Glutamatergic neuron (in vitro differentiated cells): ENCODE measurements at regions not wholly inside any gene's neighbourhood (a gene's known extent, or its start where the extent isn't known, plus 50 kb on each side); places are given as distances from the start of the nearest gene placed in this dataset.
"Not testable (repeated sequence)": the region's sequence is repeated elsewhere in the genome, so short reads cannot be mapped to it uniquely, and the experiment has no call there.

Source experiments
- DNase-seq: peaks from one replicate; pipeline ENCODE4 v3.0.0; 2022
- H3K27ac Mint-ChIP-seq: one replicate; pipeline ENCODE4 v1.8.0; 2020; ENCODE audit warnings: mild to moderate bottlenecking, mixed read lengths, inconsistent platforms; ENCODE audit not compliant: unreplicated experiment
- H3K27me3 Mint-ChIP-seq: one replicate; pipeline ENCODE4 v1.8.0; 2020; ENCODE audit warnings: mild to moderate bottlenecking, moderate library complexity, mixed read lengths, inconsistent platforms; ENCODE audit not compliant: unreplicated experiment
- H3K36me3 Mint-ChIP-seq: one replicate; pipeline ENCODE4 v1.8.0; 2020; ENCODE audit warnings: mild to moderate bottlenecking, mixed read lengths, inconsistent platforms; ENCODE audit not compliant: unreplicated experiment
- H3K4me1 Mint-ChIP-seq: one replicate; pipeline ENCODE4 v1.8.0; 2020; ENCODE audit warnings: mild to moderate bottlenecking, low read depth, mixed read lengths, inconsistent platforms; ENCODE audit not compliant: unreplicated experiment
- H3K4me3 Mint-ChIP-seq: one replicate; pipeline ENCODE4 v1.8.0; 2020; ENCODE audit warnings: mild to moderate bottlenecking, mixed read lengths, inconsistent platforms; ENCODE audit not compliant: unreplicated experiment
- H3K9me3 Mint-ChIP-seq: one replicate; pipeline ENCODE4 v1.8.0; 2020; ENCODE audit warnings: mild to moderate bottlenecking, moderate library complexity, mixed read lengths, inconsistent platforms; ENCODE audit not compliant: unreplicated experiment
- TF ChIP-seq, protein P1 (sequence below): fragments of 200-600 bp; sonication (generic); IDR thresholded peaks from one replicate; pipeline ENCODE4 v1.5.0; 2021; ENCODE audit not compliant: partially characterized antibody, unreplicated experiment

DNA sequence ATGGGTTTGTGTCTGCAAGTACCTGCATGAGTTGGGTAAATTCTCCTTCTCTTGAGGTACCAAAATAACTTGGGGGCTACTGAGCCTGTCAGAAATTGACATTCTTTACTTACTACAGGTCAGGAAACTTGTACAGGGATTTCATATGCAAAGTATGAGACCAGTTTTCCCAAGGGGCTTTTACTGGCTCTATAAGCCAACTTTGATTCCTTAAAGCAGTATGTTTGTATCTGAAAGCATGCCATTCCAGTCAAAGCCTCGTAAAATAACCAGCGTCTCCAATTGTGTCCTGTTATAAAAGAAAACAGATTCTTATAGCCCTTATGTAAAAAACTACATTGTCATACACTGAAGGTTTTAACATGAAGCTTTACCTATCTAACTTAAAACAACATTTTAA, 90.2 kb downstream of the ZNF467 start:
- TF ChIP-seq, protein P1, sequence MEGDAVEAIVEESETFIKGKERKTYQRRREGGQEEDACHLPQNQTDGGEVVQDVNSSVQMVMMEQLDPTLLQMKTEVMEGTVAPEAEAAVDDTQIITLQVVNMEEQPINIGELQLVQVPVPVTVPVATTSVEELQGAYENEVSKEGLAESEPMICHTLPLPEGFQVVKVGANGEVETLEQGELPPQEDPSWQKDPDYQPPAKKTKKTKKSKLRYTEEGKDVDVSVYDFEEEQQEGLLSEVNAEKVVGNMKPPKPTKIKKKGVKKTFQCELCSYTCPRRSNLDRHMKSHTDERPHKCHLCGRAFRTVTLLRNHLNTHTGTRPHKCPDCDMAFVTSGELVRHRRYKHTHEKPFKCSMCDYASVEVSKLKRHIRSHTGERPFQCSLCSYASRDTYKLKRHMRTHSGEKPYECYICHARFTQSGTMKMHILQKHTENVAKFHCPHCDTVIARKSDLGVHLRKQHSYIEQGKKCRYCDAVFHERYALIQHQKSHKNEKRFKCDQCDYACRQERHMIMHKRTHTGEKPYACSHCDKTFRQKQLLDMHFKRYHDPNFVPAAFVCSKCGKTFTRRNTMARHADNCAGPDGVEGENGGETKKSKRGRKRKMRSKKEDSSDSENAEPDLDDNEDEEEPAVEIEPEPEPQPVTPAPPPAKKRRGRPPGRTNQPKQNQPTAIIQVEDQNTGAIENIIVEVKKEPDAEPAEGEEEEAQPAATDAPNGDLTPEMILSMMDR = no peak
- Mint-ChIP-seq H3K9me3 (no peaks in the 10 kb centered on the region), H3K4me3 (no peak overlapping the region), H3K27me3 (no peaks in the 10 kb centered on the region), H3K4me1 (peaks cover 2% of the 10 kb centered on the region), H3K27ac (no peak overlapping the region), H3K36me3 (no peaks in the 10 kb centered on the region)
- DNase-seq = no peak

- Mint-ChIP-seq H3K4me3 (no peak overlapping the region), H3K27ac (no peak overlapping the region), H3K9me3 (no peaks in the 10 kb centered on the region), H3K27me3 (no peaks in the 10 kb centered on the region), H3K4me1 (peaks cover 2% of the 10 kb centered on the region), H3K36me3 (no peaks in the 10 kb centered on the region)
- DNase-seq = no peak
- TF ChIP-seq, protein P1 = no peak
Observed at GRCh38 chr7:149682038-149682437, 91.3 kb downstream of the ZNF467 start.

- no peak for DNase-seq
- H3K27ac Mint-ChIP-seq = no peak overlapping the region
- TF ChIP-seq, protein P1 = no peak
- H3K4me3 Mint-ChIP-seq = no peak overlapping the region
- H3K36me3 Mint-ChIP-seq = no peaks in the 10 kb centered on the region
- peaks cover 2% of the 10 kb centered on the region for H3K9me3 Mint-ChIP-seq
- H3K27me3 Mint-ChIP-seq = peaks cover 1% of the 10 kb centered on the region
- H3K4me1 Mint-ChIP-seq = peaks cover 2% of the 10 kb centered on the region
Observed at GRCh38 chr7:149681274-149681673, 92.1 kb downstream of the ZNF467 start.

GRCh38 chr7:149680331-149681025, 92.9 kb downstream of the ZNF467 start:
- peaks cover 2% of the 10 kb centered on the region for H3K4me1 Mint-ChIP-seq
- no peaks in the 10 kb centered on the region for H3K36me3 Mint-ChIP-seq
- TF ChIP-seq, protein P1 = no peak
- no peak overlapping the region for H3K4me3 Mint-ChIP-seq
- peaks cover 2% of the 10 kb centered on the region for H3K9me3 Mint-ChIP-seq
- H3K27me3 Mint-ChIP-seq = peaks cover 2% of the 10 kb centered on the region
- no peak overlapping the region for H3K27ac Mint-ChIP-seq
- DNase-seq = no peak

DNA sequence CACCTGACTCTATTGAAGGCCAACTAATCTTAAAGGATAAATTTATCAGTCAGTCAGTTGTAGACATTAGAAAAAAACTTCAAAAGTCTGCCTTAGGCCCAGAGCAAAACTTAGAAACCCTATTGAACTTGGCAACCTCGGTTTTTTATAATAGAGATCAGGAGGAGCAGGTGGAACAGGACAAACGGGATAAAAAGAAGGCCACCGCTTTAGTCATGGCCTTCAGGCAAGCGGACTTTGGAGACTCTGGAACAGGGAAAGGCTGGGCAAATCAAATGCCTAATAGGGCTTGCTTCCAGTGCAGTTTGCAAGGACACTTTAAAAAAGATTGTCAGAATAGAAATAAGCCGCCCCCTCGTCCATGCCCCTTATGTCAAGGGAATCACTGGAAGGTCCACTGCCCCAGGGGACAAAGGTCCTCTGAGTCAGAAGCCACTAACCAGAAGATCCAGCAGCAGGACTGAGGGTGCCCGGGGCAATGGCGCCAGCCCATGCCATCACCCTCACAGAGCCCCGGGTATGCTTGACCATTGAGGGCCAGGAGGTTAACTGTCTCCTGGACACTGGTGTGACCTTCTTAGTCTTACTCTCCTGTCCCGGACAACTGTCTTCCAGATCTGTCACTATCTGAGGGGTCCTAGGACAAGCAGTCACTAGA, 98.5 kb downstream of the ZNF467 start:
- not testable (repeated sequence) for H3K36me3 Mint-ChIP-seq, H3K4me3 Mint-ChIP-seq, H3K9me3 Mint-ChIP-seq, H3K27ac Mint-ChIP-seq, DNase-seq, H3K4me1 Mint-ChIP-seq, H3K27me3 Mint-ChIP-seq
